GM18907 (cell line): ENCODE measurements at regions not wholly inside any gene's neighbourhood (a gene's known extent, or its start where the extent isn't known, plus 50 kb on each side); places are given as distances from the start of the nearest gene placed in this dataset.
A peak's percentile ranks its signal among the peaks of the same experiment; 100 is the strongest.

Experiments
- ATAC-seq: cut with Tn5 transposase; IDR thresholded peaks from one replicate; pipeline ENCODE4 v1.9.1; 2021; ENCODE audit warnings: mild to moderate bottlenecking, moderate library complexity; ENCODE audit not compliant: unreplicated experiment

DNA sequence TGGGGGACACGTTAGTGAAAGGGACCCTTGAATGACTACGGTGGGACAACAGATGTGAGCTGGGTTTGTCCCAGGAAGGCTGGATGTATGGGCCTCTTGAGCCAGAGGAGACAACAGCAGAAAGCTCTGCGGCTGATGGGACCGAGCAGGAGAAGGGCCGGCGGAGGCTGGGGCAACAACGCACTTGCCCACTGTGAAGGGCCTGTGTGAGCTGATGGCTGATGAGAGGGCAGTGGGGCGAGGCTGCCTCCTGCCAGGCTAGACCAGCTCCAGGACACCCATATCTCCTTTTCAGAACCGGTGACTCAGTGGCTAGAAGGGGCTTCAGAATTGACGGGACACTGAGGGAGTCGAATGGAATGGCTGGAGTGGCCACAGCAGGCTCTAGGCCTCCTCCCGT is 250.1 kb downstream of the SEC14L1 start:
- ATAC-seq = no peak

DNA sequence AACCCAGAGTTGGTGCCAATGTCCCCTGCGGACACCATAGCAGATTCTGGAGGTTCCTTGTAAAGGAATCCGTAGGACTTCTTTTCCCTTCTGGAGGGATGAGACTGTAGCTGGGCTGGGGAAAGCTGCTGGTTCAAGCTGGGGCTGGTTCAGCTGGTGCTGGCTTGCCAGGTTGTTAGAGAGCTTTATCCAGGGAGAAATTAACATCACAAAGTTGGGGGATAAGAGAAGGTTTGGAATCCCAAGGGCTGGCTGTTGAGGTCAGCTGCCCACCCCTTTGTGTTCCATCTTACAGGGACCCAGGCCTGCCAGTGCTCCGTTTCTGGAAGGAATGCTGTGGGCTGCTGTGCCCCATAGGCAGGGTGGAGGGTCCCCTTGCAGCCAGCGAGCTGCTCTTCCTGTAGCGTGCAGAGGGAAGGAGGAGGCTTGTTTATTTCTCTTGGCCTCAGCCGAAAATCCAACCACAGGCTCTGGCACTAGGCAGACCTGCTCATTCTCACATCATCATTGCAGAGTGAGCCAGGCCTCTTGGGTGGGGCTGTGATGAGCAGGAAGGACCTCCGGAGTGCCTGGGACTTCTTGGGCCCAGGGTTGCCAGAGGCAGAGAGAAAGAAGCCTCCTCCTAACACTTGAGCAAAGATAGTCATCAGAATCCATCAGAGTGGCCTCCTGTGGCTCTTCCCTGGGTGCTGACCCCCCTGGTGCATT is 251.1 kb downstream of the SEC14L1 start:
- no peak for ATAC-seq

DNA sequence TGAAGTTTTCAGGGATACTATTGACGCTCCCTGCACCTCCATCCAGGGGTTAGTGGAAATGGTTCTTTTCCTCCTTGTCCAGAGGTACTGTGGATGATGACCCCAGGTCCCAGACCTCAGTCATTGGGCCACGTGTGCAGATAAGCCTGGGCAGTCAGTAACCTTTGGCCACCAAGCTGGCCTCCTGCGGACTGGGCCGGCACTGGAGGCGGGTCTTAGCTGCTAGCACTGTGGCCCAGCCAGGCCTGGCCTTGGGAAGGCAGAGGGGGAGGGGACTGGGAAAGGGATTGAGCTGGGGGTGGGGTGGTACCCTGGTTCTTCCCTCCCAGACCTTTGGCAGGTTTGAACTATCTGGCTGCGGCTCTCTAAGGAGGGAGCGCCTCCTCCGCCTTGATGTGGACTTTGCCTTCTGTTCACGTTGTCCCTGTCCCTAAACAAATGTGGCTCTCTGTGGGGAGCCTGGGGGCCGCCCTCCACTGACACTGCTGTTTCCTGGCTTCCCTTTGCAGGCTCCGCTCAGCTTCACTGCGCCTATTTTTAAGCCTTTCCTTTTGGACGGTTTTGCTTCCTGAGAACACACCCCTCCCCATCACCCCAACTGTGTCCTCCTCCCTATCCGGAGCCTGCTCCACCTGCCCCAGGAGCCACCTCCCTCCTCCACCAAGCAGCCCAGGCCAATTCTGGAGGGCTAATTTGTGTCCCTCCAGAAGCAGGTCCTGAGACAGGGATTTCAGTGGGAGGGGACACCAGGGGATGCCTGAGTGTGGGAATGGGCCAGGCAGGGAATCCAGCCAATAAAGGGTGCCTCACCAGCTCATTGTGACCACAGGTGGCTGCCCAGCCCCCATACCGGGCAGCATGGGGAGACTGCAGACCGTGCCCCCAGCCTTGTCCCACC is 251.9 kb downstream of the SEC14L1 start:
- ATAC-seq = no peak

DNA sequence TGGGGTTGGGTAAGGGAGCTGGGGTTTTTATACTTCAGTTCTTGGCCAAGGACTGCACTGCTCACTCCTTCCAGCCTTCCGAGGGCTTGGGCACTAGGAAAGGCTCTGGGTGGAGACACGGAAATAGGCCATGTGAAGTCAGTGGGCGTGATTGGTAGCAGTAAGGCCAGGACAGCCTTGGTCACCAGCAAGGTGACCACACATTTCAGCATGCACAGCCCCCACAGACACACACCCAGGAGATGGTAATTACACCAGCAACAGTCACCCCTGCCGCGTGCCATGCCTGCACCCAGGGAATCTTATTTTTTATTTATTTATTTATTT is 252.5 kb downstream of the SEC14L1 start:
- no peak for ATAC-seq

DNA sequence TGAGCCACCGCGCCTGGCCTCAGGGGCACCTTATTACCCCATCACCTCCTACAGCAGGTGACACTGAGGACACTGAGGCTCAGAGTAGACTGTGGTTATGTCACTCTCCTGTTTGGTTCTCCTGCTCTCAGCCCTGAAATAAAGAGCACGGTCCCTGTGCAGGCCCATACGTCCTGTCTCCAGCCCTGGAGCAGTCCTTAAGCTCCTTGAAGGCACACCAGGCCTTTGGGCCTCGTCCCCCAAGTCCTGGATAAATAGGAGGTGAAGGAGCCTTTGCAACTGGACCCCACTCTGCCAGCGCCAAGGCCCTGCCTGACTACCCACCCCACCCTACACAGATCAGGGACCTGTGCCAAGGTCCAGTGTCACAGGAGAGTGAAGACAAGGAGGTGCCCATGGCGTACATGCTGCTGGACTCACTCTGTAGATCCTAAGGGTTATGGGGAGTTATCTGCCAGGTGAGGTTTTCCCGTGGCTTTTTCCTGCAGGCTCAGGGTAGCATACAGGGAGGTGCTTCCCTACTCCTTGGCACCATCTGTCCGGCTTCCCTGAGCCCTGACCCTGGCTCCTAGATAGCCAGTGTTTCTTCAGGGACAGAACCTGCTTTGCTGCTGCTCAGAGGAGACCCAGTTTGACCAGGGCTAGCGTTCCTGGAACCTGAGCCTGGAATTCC is 253.2 kb downstream of the SEC14L1 start:
- ATAC-seq = no peak

DNA sequence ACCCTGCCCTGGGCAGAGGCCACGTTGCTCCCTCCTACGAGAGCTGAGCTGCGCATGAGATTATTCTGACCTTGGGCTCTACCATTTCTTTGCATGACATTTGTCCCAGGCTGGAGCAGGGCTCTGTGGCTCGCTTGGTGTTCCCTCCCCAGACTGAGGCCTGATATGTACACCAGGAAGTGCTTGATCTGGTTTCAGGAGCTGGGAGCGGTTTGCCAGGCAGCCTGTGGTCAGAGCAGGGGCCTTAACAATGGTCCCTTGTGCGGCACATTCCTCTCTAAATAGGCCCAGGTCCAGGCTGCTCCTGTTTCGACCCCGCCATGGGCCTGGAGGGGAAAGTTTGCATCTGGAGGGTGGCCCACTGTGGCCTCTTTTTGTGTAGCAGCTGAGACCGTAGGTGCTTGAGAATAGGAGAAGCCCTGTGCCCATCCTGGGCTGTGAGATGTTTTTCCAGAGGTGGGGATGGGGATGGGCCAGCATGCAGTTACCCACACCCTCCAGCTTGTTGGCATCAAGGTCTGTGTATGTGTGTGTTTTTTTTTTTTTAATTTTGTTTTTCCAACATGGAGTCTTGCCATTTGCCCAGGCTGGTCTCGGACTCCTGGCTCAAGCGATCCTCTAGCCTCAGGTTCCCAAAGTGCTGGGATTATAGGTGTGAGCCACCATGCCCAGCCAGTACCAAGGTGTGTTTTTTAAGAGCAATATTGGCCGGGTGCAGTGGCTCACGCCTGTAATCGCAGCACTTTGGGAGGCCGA is 253.9 kb downstream of the SEC14L1 start:
- no peak for ATAC-seq

DNA sequence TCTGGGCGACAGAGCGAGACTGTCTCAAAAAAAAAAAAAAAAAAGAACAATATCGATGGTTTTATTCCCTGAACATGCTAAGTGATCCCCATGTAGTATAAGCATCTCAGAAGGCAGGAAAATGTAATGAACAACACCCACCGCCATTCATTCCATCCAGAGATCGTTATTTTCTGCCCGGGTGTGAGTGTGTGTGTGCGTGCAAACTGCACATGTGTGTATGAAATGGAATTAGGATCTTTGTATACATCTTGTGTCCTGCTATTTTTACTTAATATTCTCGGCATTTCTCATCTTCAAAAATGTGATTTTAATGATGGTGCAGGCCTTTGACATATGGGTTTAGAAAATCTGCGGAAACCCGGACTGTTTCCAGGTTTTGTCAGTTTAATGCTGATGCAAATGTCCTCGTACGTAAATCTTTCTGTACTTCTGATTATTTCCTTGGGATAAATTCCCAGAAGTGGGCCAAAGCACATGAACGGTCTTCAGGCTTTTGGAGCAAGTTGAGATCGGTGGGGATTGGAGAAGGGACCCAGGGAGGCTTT is 254.8 kb downstream of the SEC14L1 start:
- no peak for ATAC-seq

DNA sequence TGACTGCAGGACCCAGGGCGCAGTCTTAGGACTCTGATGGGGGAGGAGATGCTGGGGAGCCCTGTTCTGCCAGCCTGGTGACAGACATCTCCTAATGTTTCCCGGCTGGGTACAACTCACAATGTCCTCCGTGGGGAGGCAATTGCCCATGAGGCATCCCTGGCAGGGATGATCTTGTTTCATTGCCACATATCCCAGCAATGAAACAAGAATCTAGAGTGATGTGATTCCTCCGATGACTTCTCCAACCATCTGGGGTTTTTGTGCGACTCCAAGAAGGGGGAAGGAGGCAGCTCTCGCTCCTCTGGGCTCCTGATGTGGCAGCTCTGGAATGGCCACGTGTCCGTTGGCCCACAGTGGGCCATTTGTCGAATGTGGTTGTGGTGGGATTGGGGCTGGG is 255.8 kb downstream of the SEC14L1 start:
- ATAC-seq = no peak

DNA sequence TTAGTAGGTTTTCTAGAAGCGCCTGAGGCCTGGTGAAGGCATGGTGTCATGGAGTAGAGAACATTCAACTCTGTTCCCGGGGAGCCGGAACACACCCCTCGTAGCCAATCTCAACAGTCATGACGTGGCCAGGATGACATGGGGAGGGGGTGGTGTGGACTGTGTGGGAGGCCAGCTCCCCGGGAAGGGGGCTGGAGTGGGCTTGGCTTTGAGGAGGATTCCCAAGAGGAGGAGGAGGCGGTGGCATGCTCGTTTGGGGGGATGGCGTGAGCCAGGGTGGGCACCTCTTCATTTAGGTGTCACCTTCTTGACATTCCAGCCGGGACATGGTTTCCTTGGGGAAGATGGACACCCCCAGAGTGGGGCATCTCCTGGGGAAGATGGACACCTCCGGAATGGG is 257.5 kb downstream of the SEC14L1 start:
- no peak for ATAC-seq

DNA sequence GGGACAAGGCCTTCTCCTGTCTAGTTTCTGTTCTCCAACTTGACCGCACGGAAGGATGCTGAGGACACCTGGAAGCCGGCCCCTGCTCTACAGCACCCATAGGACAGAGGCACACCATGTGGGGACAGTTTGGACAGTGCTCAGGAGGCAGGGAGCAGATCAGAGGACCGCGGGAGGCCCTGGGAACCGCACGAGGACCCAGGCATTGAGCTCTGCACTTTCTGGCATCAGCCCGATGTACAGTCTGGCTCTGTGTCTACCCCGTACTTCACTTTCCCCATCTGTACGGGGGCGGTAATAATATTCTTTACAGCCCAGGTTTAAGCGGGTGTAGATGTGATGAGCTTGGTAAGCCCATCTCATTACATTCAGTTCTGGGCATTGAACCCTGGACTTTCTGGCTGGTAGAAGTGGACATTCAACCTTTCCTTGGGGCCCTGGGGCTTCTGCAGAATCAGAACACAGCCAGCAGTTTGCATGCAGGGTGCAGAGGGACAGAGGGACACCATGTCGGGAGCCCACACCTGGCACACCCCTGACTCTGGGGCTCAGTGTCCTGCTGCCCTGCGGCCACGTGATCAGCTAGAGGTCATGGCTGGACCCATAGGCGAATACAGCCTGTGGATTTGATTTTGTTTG is 258.7 kb downstream of the SEC14L1 start:
- no peak for ATAC-seq

DNA sequence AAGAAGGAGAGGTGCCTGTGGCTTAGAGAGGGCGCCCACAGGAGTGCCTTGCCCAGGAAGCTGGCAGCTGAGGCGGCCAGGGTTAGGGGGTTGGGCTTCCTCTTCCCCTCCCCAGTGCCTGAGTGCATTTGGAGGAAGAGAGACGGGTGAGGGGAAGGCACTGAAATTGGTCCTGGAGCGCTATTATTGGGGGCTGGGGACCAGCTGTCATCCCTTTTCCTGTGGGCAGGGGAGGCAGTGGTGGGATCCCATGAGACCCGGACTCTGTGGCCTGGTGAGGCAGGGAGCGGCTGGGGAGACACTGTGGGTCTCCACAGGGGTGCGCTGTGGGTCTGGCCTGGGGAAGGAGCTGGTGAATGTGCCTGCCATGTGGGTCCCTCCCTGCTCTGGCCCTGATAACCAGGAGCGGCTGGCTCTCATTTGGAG is 259.7 kb downstream of the SEC14L1 start:
- peak; percentile 36 for ATAC-seq

DNA sequence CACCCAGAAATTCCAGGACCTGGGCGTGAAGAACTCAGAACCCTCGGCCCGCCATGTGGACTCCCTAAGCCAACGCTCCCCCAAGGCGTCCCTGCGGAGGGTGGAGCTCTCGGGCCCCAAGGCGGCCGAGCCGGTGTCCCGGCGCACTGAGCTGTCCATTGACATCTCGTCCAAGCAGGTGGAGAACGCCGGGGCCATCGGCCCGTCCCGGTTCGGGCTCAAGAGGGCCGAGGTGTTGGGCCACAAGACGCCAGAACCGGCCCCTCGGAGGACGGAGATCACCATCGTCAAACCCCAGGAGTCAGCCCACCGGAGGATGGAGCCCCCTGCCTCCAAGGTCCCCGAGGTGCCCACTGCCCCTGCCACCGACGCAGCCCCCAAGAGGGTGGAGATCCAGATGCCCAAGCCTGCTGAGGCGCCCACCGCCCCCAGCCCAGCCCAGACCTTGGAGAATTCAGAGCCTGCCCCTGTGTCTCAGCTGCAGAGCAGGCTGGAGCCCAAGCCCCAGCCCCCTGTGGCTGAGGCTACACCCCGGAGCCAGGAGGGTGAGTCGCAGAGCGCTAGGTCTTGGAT is 261.5 kb downstream of the SEC14L1 start:
- ATAC-seq = no peak

DNA sequence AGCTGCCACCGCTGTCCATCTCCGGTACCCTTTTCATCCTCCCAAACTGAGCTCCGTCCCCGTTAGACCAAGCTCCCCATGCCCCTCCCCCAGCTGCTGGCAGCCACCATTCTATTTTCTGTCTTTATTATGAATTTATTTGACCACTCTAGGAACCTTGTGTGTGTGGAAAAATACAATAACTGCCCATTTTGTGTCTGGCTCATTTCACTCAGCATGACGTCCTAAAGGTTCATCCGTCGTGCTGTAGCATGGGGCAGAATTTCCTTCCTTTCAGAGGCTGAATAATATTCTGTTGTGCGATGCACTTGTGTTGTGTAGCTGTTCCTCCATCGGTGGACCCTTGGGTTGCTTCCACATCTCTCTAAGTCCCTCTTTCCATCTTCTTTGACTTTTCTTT is 263.1 kb downstream of the SEC14L1 start:
- ATAC-seq = no peak

DNA sequence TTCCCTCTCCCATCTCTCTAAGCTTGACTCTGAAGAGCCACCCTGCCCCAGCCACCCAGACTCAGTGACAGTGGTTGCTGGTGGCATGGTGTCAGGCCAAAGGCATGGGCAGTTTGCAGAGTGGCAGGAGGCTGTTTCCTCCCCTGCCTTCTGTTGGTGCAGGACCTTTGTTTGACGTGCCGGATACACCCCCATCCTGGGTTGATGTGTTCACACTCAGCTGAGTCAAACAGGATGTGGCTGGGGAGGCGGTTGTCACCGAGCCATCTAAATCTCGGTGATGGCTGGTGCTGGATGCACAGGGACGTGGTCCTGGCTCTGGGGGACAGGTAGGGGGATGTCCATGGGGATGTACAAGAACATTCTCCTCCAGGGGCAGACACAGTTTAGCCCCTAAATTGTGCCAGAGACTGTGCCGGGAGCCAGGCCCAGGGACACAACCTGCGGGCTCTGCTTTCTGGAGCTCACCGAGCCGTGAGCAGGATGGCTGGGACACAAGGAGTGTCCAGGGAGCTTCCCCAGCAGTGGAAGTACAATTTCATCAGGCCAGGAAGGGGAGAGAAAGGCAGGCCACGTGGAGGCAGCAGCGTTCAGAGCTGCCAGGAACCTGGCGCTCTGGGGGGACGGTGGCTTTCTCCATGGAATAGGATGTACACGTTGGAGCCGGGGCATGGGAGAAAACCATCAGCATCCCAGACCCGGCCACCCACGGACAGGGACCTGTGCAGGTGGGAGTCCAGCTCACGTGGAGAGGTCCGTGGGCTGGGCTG is 264.2 kb downstream of the SEC14L1 start:
- ATAC-seq = peak; percentile 59

DNA sequence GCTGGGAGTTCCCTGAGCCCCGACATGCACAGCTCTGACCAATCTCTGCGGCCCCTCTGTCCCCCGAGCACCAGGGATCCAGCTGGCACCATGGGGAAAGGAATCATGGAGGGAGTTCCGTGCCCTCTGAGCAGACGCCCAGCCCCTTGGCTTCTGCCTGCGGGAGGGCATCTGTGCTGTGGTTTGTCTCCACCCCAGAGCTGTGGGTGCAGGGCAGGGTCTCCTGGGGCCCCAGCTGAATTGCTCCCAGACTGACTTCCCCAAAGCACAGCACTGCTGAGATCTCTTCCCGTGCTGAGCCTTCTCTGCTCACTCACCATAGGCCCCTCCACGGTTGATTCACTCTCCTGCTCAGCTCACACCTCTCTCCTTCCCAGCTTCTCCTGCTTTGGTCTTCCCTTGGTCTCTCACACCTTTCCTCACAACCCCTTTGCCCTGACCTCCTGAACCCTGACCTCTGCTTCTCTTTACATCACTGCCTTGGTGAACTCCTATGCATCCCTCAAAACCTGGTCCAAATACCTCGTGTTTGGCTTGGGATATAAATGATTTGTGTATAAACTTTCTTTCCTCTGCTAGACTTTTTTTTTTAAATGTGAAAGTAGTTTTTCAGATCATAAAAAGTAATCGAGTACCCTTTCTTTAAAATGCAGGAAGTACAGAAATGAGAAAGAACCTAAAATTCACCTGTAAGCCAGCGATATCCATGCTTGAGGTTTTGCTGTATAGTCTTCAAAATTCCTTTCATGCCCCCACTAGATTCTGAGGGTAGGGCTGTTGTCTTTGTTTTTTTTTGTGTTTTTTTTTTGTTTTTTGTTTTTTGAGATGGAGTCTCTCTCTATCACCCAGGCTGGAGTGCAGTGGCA is 265.3 kb downstream of the SEC14L1 start:
- ATAC-seq = no peak

DNA sequence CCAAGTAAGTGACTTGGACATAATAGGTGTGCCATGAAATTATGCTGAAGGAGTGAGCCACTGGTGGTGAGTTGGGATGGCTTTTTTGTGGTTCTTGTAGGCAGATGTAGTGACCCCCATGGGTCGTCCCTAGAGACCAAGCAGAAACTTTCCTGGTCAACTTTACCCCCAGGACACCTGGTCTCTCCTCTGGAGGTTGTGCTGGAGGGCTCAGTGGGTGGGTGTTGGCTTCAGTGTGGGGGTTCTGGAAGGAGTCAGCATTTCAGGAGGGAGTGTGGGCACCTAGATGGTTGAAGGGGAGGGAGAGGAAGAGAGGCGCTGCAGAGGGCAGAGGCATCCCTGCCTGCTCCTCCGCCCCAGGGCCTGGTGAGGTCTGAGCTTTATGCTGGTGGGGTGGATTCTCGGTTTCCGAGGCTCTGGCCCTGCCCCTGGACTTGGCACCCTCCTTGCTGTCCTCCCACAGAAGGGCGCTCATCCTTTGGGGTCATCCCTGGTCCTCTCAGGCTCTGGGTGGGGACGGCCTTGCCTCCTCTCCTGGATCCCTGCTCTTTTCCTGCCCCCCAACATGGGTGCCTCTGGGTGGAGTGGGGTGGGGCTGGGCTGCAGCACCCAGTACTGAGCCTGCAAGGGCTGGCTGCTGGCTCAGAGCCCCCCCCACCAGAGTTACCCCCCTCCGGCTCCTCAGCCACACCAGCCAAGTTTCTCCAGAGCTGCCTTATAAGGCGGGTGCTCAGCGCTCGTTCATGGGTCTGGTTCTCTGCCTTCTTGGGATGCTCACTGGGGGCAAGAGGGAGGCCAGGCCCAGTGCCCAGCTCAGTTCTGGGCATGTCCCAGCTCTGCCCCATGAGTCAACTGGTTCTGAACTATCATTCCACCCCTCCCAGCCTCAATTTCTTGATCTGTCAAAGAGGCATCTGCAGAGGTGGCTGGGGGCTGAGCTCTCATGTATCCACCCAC is 266.8 kb downstream of the SEC14L1 start:
- ATAC-seq = no peak

DNA sequence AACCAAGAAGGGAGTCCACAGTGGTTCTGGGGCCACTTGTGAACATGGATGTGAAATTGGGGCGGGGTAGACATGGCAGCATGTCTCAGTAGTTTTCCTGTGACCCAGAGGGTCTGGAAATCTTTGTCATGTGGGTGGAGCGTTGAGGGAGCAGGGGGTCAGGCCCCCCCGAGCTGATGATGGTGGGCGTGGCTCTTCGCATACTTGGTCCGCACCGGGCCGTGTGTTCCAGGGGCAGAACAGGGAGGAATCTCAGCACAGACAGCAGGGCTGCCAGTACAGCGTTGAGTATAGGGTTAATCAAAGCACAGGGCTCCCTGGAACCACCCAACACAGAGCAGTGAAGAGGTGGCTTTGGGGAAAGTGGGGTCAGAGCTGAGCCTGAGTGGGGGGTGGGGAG is 267.5 kb downstream of the SEC14L1 start:
- no peak for ATAC-seq
